Left lung (tissue), 4 donors: ENCODE measurements at regions not wholly inside any gene's neighbourhood (a gene's known extent, or its start where the extent isn't known, plus 50 kb on each side); places are given as distances from the start of the nearest gene placed in this dataset.
"Not testable (repeated sequence)": the region's sequence is repeated elsewhere in the genome, so short reads cannot be mapped to it uniquely, and the experiment has no call there.

ENCODE experiments used
- ATAC-seq: fragments of 200-7000 bp; cut with Tn5 transposase; one replicate; pipeline ENCODE4 v1.9.1; 2020; ENCODE audit warnings: moderate library complexity
- DNase-seq, 4 donors: peaks; one replicate each; pipeline ENCODE4 v3.0.0-alpha.2; 2013 to 2020
- H3K27ac ChIP-seq, 2 donors: fragments of 200-600 bp; sonication (generic) in 1 of 2; one replicate each; pipeline versions ENCODE4 v1.5.0 to v1.8.0; 2020 to 2021
- H3K27me3 ChIP-seq, 2 donors: fragments of 200-600 bp; sonication (generic) in 1 of 2; one replicate each; pipeline versions ENCODE4 v1.5.0 to v1.8.0; 2020 to 2021
- H3K36me3 ChIP-seq, 2 donors: fragments of 200-600 bp; sonication (generic) in 1 of 2; one replicate each; pipeline versions ENCODE4 v1.5.0 to v1.8.0; 2020 to 2021
- H3K4me1 ChIP-seq, 2 donors: fragments of 200-600 bp; one replicate each; pipeline ENCODE4 v1.8.0; 2021
- H3K4me3 ChIP-seq, 2 donors: fragments of 200-600 bp; sonication (generic) in 1 of 2; one replicate each; pipeline versions ENCODE4 v1.5.0 to v1.8.0; 2020 to 2021; ENCODE audit warnings: mild to moderate bottlenecking in 1 of 2
- H3K9me3 ChIP-seq, 2 donors: fragments of 200-600 bp; sonication (generic) in 1 of 2; one replicate each; pipeline versions ENCODE4 v1.5.0 to v1.8.0; 2020 to 2021
- CTCF ChIP-seq, 2 donors: fragments of 200-600 bp; sonication (generic) in 1 of 2; IDR thresholded peaks; one replicate each; pipeline versions ENCODE4 v1.5.0 to v1.8.0; 2021; ENCODE audit warnings: antibody characterized with exemption in 2 of 2
- intact Hi-C, 2 donors: fragments of 100-400 bp; cut with DNase I; formaldehyde crosslinking; loops; one replicate each; pipeline versions ENCODE4 v1.11.2 to v1.14.2; 2022
- donor health status: DM: no; HTN: yes; CAD: no.
- donor health status: DM: no; HTN: no; CAD: no.

GRCh38 chr7:13107291-13107690 is 419.9 kb downstream of the ARL4A start:
- ATAC-seq (no peak), DNase-seq (no peak)
- intact Hi-C loops = no loop called here
- H3K9me3 ChIP-seq = peaks cover 0 to 3% of the 10 kb centered on the region in 2 donors
- H3K27ac ChIP-seq = no peak overlapping the region
- H3K36me3 ChIP-seq = no peaks in the 10 kb centered on the region
- H3K4me3 ChIP-seq = no peak overlapping the region
- no peaks in the 10 kb centered on the region for H3K27me3 ChIP-seq
- H3K4me1 ChIP-seq = no peaks in the 10 kb centered on the region
- no peak for TF ChIP-seq CTCF (IDR thresholded peaks at IDR 0.05)

- H3K27ac ChIP-seq = no peak overlapping the region
- H3K36me3 ChIP-seq = no peaks in the 10 kb centered on the region
- no peaks in the 10 kb centered on the region for H3K27me3 ChIP-seq
- DNase-seq = no peak
- H3K4me3 ChIP-seq = no peak overlapping the region
- peaks cover 0 to 3% of the 10 kb centered on the region in 2 donors for H3K9me3 ChIP-seq
- intact Hi-C loops = no loop called here
- no peak for ATAC-seq
- TF ChIP-seq CTCF (IDR thresholded peaks at IDR 0.05) = no peak
- H3K4me1 ChIP-seq = no peaks in the 10 kb centered on the region
Measured at GRCh38 chr7:13108061-13108460, 420.6 kb downstream of the ARL4A start.

GRCh38 chr7:13109201-13109600 is 421.8 kb downstream of the ARL4A start:
- H3K9me3 ChIP-seq = peaks cover 0 to 3% of the 10 kb centered on the region in 2 donors
- no peaks in the 10 kb centered on the region for H3K27me3 ChIP-seq
- H3K36me3 ChIP-seq = no peaks in the 10 kb centered on the region
- no peak overlapping the region for H3K4me3 ChIP-seq
- DNase-seq (no peak), ATAC-seq (no peak)
- no peak overlapping the region for H3K27ac ChIP-seq
- intact Hi-C loops = no loop called here
- TF ChIP-seq CTCF (IDR thresholded peaks at IDR 0.05) = no peak
- H3K4me1 ChIP-seq = no peaks in the 10 kb centered on the region

- no peak for DNase-seq
- TF ChIP-seq CTCF (IDR thresholded peaks at IDR 0.05) = no peak
- intact Hi-C loops = no loop called here
Measured at GRCh38 chr7:13110107-13110506, 422.7 kb downstream of the ARL4A start.

GRCh38 chr7:13111230-13111629 is 423.8 kb downstream of the ARL4A start:
- no peak for DNase-seq
- Histone ChIP-seq H3K9me3 (peaks cover 0 to 3% of the 10 kb centered on the region in 2 donors), H3K27me3 (no peaks in the 10 kb centered on the region), H3K4me3 (no peak overlapping the region), H3K36me3 (no peaks in the 10 kb centered on the region), H3K27ac (no peak overlapping the region), H3K4me1 (no peaks in the 10 kb centered on the region)
- ATAC-seq = no peak
- no peak for TF ChIP-seq CTCF (IDR thresholded peaks at IDR 0.05)
- intact Hi-C loops = no loop called here

More at GRCh38 chr7:13110107-13110506, 422.7 kb downstream of the ARL4A start:
- no peak for ATAC-seq
- H3K27ac ChIP-seq = no peak overlapping the region
- no peaks in the 10 kb centered on the region for H3K4me1 ChIP-seq
- peaks cover 0 to 3% of the 10 kb centered on the region in 2 donors for H3K9me3 ChIP-seq
- H3K36me3 ChIP-seq = no peaks in the 10 kb centered on the region
- H3K4me3 ChIP-seq = no peak overlapping the region
- H3K27me3 ChIP-seq = no peaks in the 10 kb centered on the region

GRCh38 chr7:13114240-13114639 is 426.8 kb downstream of the ARL4A start:
- H3K36me3 ChIP-seq, H3K9me3 ChIP-seq, DNase-seq, H3K27ac ChIP-seq, ATAC-seq, H3K4me1 ChIP-seq, H3K4me3 ChIP-seq, intact Hi-C loops, H3K27me3 ChIP-seq: not testable (repeated sequence)
